NCI-H1417 (cell line): ENCODE measurements at regions not wholly inside any gene's neighbourhood (a gene's known extent, or its start where the extent isn't known, plus 50 kb on each side); places are given as distances from the start of the nearest gene placed in this dataset.
"Not testable (repeated sequence)": the region's sequence is repeated elsewhere in the genome, so short reads cannot be mapped to it uniquely, and the experiment has no call there.

Experiments
- DNase-seq, 3 experiments: peaks; one replicate each; lab custom pipeline; 2025; lab: John Stamatoyannopoulos, UW

- DNase-seq: no peak
Measured at GRCh38 chr2:38146907-38147307, 71.0 kb upstream of the CYP1B1 start.

GRCh38 chr2:38146275-38146906, 70.4 kb upstream of the CYP1B1 start:
- no peak for DNase-seq

GRCh38 chr2:38145236-38145635, 69.3 kb upstream of the CYP1B1 start:
- DNase-seq: no peak

- DNase-seq: no peak
Measured at GRCh38 chr2:38142627-38143026, 66.7 kb upstream of the CYP1B1 start.

GRCh38 chr2:38141501-38141900, 65.5 kb upstream of the CYP1B1 start:
- DNase-seq: no peak

- no peak for DNase-seq
Measured at GRCh38 chr2:38138996-38139395, 63.0 kb upstream of the CYP1B1 start.

GRCh38 chr2:38138419-38138818, 62.5 kb upstream of the CYP1B1 start:
- no peak for DNase-seq

- not testable (repeated sequence) for DNase-seq
Measured at GRCh38 chr2:38137958-38138357, 62.0 kb upstream of the CYP1B1 start.

- no peak for DNase-seq
Measured at GRCh38 chr2:38131676-38132075, 55.7 kb upstream of the CYP1B1 start.

GRCh38 chr2:38130876-38131275, 54.9 kb upstream of the CYP1B1 start:
- no peak for DNase-seq

- DNase-seq: no peak
Measured at GRCh38 chr2:38129987-38130386, 54.0 kb upstream of the CYP1B1 start.

GRCh38 chr2:38129481-38129880, 53.5 kb upstream of the CYP1B1 start:
- DNase-seq: no peak

GRCh38 chr2:38128653-38129052, 52.7 kb upstream of the CYP1B1 start:
- no peak for DNase-seq

- DNase-seq: no peak
Measured at GRCh38 chr2:38127277-38127676, 51.3 kb upstream of the CYP1B1 start.

GRCh38 chr2:38125842-38126241, 49.9 kb upstream of the CYP1B1 start:
- peak in 2 of 3 experiments; percentile 29 to 54 for DNase-seq
